IMR-90 (cell line): ENCODE measurements at regions not wholly inside any gene's neighbourhood (a gene's known extent, or its start where the extent isn't known, plus 50 kb on each side); places are given as distances from the start of the nearest gene placed in this dataset.
A peak's percentile ranks its signal among the peaks of the same experiment; 100 is the strongest.

ENCODE experiments used
- ATAC-seq: fragments of 200-7000 bp; cut with Tn5 transposase; 2 replicates; pipeline ENCODE4 v1.9.1; 2020; ENCODE audit warnings: low read depth, mild to moderate bottlenecking, moderate library complexity
- BruUV-seq: library from RNA; stranded (reverse); fragments of 400-500 nt; replicated peaks from 2 replicates; lab custom pipeline; 2021; lab: Mats Ljungman, UMichigan
- CTCF ChIA-PET: fragments of 300-600 bp; formaldehyde crosslinking; extraction: SDS; loops from one replicate; lab custom pipeline; 2021; ENCODE audit warnings: antibody characterized with exemption; lab: Yijun Ruan, JAX
- POLR2A ChIA-PET: fragments of 300-600 bp; sonication (Branson Sonifier 250); formaldehyde crosslinking; loops from one replicate; lab custom pipeline; 2022; ENCODE audit warnings: antibody characterized with exemption; ENCODE audit not compliant: unreplicated experiment; lab: Charles Lee
- DNase-seq: peaks from one replicate; pipeline ENCODE4 v3.0.0; 2013
- H2AFZ ChIP-seq: replicated peaks from 2 replicates; pipeline ENCODE3; 2013; ENCODE audit warnings: low read length, mild to moderate bottlenecking; ENCODE audit not compliant: poor library complexity
- H2AK5ac ChIP-seq: 2 replicates; pipeline ENCODE4 v1.6.1; 2013; ENCODE audit warnings: low read depth, low read length, inconsistent platforms
- H2AK9ac ChIP-seq: replicated peaks from 2 replicates; pipeline ENCODE3; 2013; ENCODE audit warnings: mild to moderate bottlenecking, low read depth, low read length, moderate library complexity; ENCODE audit not compliant: poor library complexity
- H2BK120ac ChIP-seq: 2 replicates; pipeline ENCODE4 v1.6.1; 2013; ENCODE audit warnings: low read depth, low read length, inconsistent platforms
- H2BK15ac ChIP-seq: 3 replicates; pipeline ENCODE4 v1.6.1; 2013; ENCODE audit warnings: low read depth, low read length, inconsistent platforms
- H2BK20ac ChIP-seq: 2 replicates; pipeline ENCODE4 v1.6.1; 2013; ENCODE audit warnings: low read depth, mild to moderate bottlenecking, inconsistent platforms, low read length, moderate library complexity
- H2BK5ac ChIP-seq: 2 replicates; pipeline ENCODE4 v1.6.1; 2013; ENCODE audit warnings: mild to moderate bottlenecking, low read depth, low read length, inconsistent platforms; ENCODE audit not compliant: poor library complexity, severe bottlenecking
- H3K14ac ChIP-seq: replicated peaks from 2 replicates; pipeline ENCODE4 v1.6.1; 2013; ENCODE audit warnings: low read depth, low read length, inconsistent platforms
- H3K18ac ChIP-seq: 2 replicates; pipeline ENCODE4 v1.6.1; 2013; ENCODE audit warnings: low read depth, low read length, control low read depth
- H3K23ac ChIP-seq: 2 replicates; pipeline ENCODE4 v1.6.1; 2013; ENCODE audit warnings: low read depth, low read length, inconsistent platforms
- H3K27ac ChIP-seq: 2 replicates; pipeline ENCODE4 v1.5.1; 2013; ENCODE audit warnings: mild to moderate bottlenecking, control low read depth, low read length; ENCODE audit not compliant: insufficient read depth
- H3K27me3 ChIP-seq: 2 replicates; pipeline ENCODE4 v1.6.1; 2013; ENCODE audit warnings: low read length; ENCODE audit not compliant: control insufficient read depth, insufficient read depth
- H3K36me3 ChIP-seq: 2 replicates; pipeline ENCODE4 v1.6.1; 2013; ENCODE audit warnings: low read length, mixed read lengths; ENCODE audit not compliant: control insufficient read depth, insufficient read depth
- H3K4ac ChIP-seq: 2 replicates; pipeline ENCODE4 v1.6.1; 2013; ENCODE audit warnings: low read depth, low read length, inconsistent platforms
- H3K4me1 ChIP-seq: 2 replicates; pipeline ENCODE4 v1.6.1; 2013; ENCODE audit warnings: low read length, mixed read lengths; ENCODE audit not compliant: control insufficient read depth, insufficient read depth
- H3K4me2 ChIP-seq: 2 replicates; pipeline ENCODE4 v1.6.1; 2013; ENCODE audit warnings: low read depth, mild to moderate bottlenecking, control low read depth, low read length, moderate library complexity
- H3K4me3 ChIP-seq: 2 replicates; pipeline ENCODE4 v1.5.1; 2013; ENCODE audit warnings: low read depth, mild to moderate bottlenecking, control low read depth, low read length, moderate library complexity; ENCODE audit not compliant: insufficient read depth
- H3K56ac ChIP-seq: 2 replicates; pipeline ENCODE4 v1.6.1; 2013; ENCODE audit warnings: low read length, inconsistent platforms; ENCODE audit not compliant: insufficient read depth; ENCODE audit errors: extremely low read depth
- H3K79me1 ChIP-seq, 2 experiments: 2 replicates each; pipeline ENCODE4 v1.6.1; 2013; ENCODE audit warnings: low read length in 2 of 2, inconsistent platforms in 1 of 2, low read depth in 1 of 2
- H3K9ac ChIP-seq: 2 replicates; pipeline ENCODE4 v1.6.1; 2013; ENCODE audit warnings: low read depth, low read length, control low read depth
- H3K9me1 ChIP-seq: 2 replicates; pipeline ENCODE4 v1.6.1; 2013; ENCODE audit warnings: low read length, inconsistent platforms; ENCODE audit not compliant: insufficient read depth
- H3K9me3 ChIP-seq: 2 replicates; pipeline ENCODE4 v1.6.1; 2013; ENCODE audit warnings: low read length; ENCODE audit not compliant: control insufficient read depth, insufficient read depth
- H4K20me1 ChIP-seq: 2 replicates; pipeline ENCODE4 v1.6.1; 2013; ENCODE audit warnings: low read length, inconsistent platforms; ENCODE audit not compliant: insufficient read depth
- H4K5ac ChIP-seq: 2 replicates; pipeline ENCODE4 v1.6.1; 2013; ENCODE audit warnings: mild to moderate bottlenecking, low read depth, low read length, control low read depth
- H4K8ac ChIP-seq, 2 experiments: 2 replicates each; pipeline ENCODE4 v1.6.1; 2013; ENCODE audit warnings: low read depth in 2 of 2, low read length in 2 of 2, control low read depth in 1 of 2, inconsistent platforms in 1 of 2
- H4K91ac ChIP-seq: 2 replicates; pipeline ENCODE4 v1.6.1; 2013; ENCODE audit warnings: low read depth, low read length, inconsistent platforms; ENCODE audit not compliant: insufficient read depth
- CEBPB ChIP-seq: IDR thresholded peaks from 2 replicates; pipeline ENCODE4 v1.6.1; 2012; ENCODE audit warnings: low read depth, low read length, improper control_type of control experiment
- CHD1 ChIP-seq: IDR thresholded peaks from 2 replicates; pipeline ENCODE4 v1.6.1; 2012; ENCODE audit warnings: low read depth, low read length, improper control_type of control experiment
- MAZ ChIP-seq: IDR thresholded peaks from 2 replicates; pipeline ENCODE4 v1.6.1; 2012; ENCODE audit warnings: low read depth, mild to moderate bottlenecking, low read length, improper control_type of control experiment, moderate library complexity, borderline replicate concordance
- MXI1 ChIP-seq: IDR thresholded peaks from 2 replicates; pipeline ENCODE4 v1.6.1; 2012; ENCODE audit warnings: low read depth, mild to moderate bottlenecking, low read length, moderate library complexity, borderline replicate concordance
- NFE2L2 ChIP-seq: fragments of 150-350 bp; IDR thresholded peaks from 2 replicates; pipeline ENCODE4 v1.6.1; 2016; ENCODE audit warnings: low read depth, mild to moderate bottlenecking, low read length
- RAD21 ChIP-seq: IDR thresholded peaks from 2 replicates; pipeline ENCODE4 v1.6.1; 2012; ENCODE audit warnings: low read length, improper control_type of control experiment
- RCOR1 ChIP-seq: IDR thresholded peaks from 2 replicates; pipeline ENCODE4 v1.6.1; 2012; ENCODE audit warnings: mild to moderate bottlenecking, low read length, improper control_type of control experiment; ENCODE audit not compliant: insufficient replicate concordance
- RFX5 ChIP-seq: IDR thresholded peaks from 2 replicates; pipeline ENCODE4 v1.8.0; 2012; ENCODE audit warnings: low read depth, mild to moderate bottlenecking, low read length, moderate library complexity
- SMC3 ChIP-seq: fragments of 150-350 bp; IDR thresholded peaks from 2 replicates; pipeline ENCODE4 v1.6.1; 2016; ENCODE audit warnings: low read depth, mild to moderate bottlenecking, antibody characterized with exemption, low read length, moderate library complexity
- WGBS, 2 experiments: methylation state at CpG; one replicate each; pipeline versions ENCODE4 v1.1.5 to v1.1.7; 2013; ENCODE audit warnings: missing lambda C conversion rate in 2 of 2; ENCODE audit not compliant: insufficient read length in 1 of 2; ENCODE audit errors: extremely low coverage in 2 of 2; 5-methylcytosine and 5-hydroxymethylcytosine counted together
- dilution Hi-C: fragments of 300-500 bp; cut with HindIII; formaldehyde crosslinking; loops from one replicate; pipeline ENCODE4 v1.14.3; 2018; ENCODE audit warnings: low sequenced_read_pairs; ENCODE audit not compliant: unreplicated experiment
- in situ Hi-C: fragments of 300-500 bp; cut with MboI; formaldehyde crosslinking; loops from 3 replicates; pipeline ENCODE4 v1.14.3; 2019; ENCODE audit warnings: low sequenced_read_pairs, inconsistent platforms, mixed read lengths
- intact Hi-C: fragments of 100-400 bp; cut with micrococcal nuclease; formaldehyde crosslinking; loops from 2 replicates; pipeline ENCODE4 v1.10.0; 2022
- TF ChIP-seq, protein P1 (sequence below): fragments of 150-350 bp; IDR thresholded peaks from 2 replicates; pipeline ENCODE4 v1.6.1; 2016; ENCODE audit warnings: low read depth, mild to moderate bottlenecking, low read length, moderate library complexity, borderline replicate concordance
- TF ChIP-seq, protein P2 (sequence below): conservative IDR thresholded peaks from 2 replicates; pipeline ENCODE4 v1.5.1; 2012; ENCODE audit warnings: mild to moderate bottlenecking, low read depth, low read length, improper control_type of control experiment
- TF ChIP-seq, protein P3 (sequence below): fragments of 150-350 bp; IDR thresholded peaks from 2 replicates; pipeline ENCODE4 v1.6.1; 2017; ENCODE audit warnings: mild to moderate bottlenecking, antibody characterized with exemption, low read length, low read depth

DNA sequence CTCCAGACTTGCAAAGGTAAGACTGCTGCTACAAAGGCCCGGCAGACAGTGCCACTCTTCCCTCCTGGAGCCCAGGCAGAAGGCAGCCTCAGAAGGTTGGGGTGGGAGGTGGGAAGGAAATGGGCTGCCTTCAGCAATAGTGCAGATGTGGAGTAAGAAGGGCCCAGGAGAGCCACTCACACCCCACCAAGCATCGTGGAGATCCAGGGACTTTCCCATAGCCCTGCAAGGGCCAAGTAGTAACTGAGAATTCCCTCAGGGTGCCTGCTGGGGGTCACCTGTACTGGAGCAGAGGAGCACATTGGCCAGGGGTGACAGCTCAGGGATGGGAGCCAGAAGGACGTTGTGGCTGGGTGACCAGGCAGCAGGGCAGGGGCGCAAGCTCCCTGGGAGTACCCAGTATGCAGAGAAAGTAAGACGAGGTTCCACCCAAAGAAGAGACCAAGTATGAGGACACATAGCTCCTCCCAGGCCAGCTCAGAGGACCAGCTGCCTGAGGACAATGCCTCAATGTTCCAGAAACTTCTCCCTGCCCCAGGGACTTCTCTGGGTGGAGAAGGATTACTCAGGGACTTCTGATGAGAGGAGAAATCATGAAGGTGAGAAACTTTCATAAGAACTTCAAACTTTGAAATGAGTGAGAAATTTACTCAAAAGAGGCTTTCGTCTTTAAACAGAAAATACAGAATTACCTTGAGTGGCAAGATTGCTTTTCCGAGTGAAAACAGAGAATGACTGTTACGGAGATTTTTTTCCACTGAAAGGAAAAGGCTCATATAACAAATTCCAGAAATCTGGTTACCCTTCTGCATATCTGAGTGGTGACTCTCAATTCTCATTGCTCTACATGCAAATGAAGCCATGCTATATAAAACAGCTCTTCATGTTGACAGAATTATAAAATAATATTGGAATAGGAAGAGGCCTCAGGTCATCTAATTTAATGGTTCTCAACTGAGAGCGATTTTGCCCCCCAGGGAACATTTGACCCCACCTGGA, 87.9 kb upstream of the TRIO start:
- Histone ChIP-seq H4K8ac (peak overlapping the region; percentile 96), H3K36me3 (no peaks in the 10 kb centered on the region), H3K27ac (peak overlapping the region; percentile 100), H3K9me3 (peaks cover 2% of the 10 kb centered on the region; the same call in 1 of the 2 replicates), H3K56ac (peak overlapping the region; percentile 99), H2AK9ac (peak overlapping the region; percentile 88), H3K27me3 (no peaks in the 10 kb centered on the region), H3K4me3 (no peak overlapping the region; the same call in 1 of the 2 replicates), H4K91ac (peak overlapping the region; percentile 100), H3K9me1 (peaks cover 18% of the 10 kb centered on the region), H3K18ac (peak overlapping the region; percentile 100), H3K4ac (peak overlapping the region; percentile 100), H3K14ac (peak overlapping the region; percentile 98), H2BK120ac (peak overlapping the region; percentile 100), H2AK5ac (peak overlapping the region; percentile 99), H3K79me1 (peaks cover 15 to 44% of the 10 kb centered on the region in 2 experiments; a peak in 3 of 4 replicates), H4K5ac (peak overlapping the region; percentile 99), H2BK5ac (peak overlapping the region; percentile 100), H2BK15ac (peak overlapping the region; percentile 95; the same call in 2 of the 3 replicates), H3K4me2 (peak overlapping the region; percentile 71), H3K4me1 (peaks cover 24% of the 10 kb centered on the region), H3K23ac (peak overlapping the region; percentile 94), H2BK20ac (peak overlapping the region; percentile 99), H2AFZ (peak overlapping the region; percentile 56), H3K9ac (peak overlapping the region; percentile 93), H4K20me1 (no peaks in the 10 kb centered on the region)
- no TSS peak for BruUV-seq
- POLR2A ChIA-PET, result interaction anchor here (1.4 kb wide), 1 partner anchor 90 kb away, joined by 3 read pairs; no protein-coding TSS in a partner anchor
- intact Hi-C loops, result loop anchor here (1.0 to 5.0 kb wide), 2 partner anchors 19 to 48 kb away; no protein-coding TSS in a partner anchor
- DNase-seq, result peak; percentile 81
- in situ Hi-C loops, result no loop called here
- peak; percentile 51 for ATAC-seq
- no CpG with 5 or more reads among the region's 9 CpGs for WGBS, 2 experiments
- dilution Hi-C loops, result no loop called here
- CTCF ChIA-PET, result interaction anchor here (0.6 kb wide), 1 partner anchor 104 kb away, joined by 3 read pairs; no protein-coding TSS in a partner anchor
- TF ChIP-seq, protein P1, sequence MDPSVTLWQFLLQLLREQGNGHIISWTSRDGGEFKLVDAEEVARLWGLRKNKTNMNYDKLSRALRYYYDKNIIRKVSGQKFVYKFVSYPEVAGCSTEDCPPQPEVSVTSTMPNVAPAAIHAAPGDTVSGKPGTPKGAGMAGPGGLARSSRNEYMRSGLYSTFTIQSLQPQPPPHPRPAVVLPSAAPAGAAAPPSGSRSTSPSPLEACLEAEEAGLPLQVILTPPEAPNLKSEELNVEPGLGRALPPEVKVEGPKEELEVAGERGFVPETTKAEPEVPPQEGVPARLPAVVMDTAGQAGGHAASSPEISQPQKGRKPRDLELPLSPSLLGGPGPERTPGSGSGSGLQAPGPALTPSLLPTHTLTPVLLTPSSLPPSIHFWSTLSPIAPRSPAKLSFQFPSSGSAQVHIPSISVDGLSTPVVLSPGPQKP, result no peak
- TF ChIP-seq RCOR1 (no peak), CHD1 (no peak), SMC3 (no peak), RAD21 (no peak), MXI1 (no peak), NFE2L2 (no peak), RFX5 (no peak), CEBPB (no peak), MAZ (no peak)
- TF ChIP-seq, protein P2, sequence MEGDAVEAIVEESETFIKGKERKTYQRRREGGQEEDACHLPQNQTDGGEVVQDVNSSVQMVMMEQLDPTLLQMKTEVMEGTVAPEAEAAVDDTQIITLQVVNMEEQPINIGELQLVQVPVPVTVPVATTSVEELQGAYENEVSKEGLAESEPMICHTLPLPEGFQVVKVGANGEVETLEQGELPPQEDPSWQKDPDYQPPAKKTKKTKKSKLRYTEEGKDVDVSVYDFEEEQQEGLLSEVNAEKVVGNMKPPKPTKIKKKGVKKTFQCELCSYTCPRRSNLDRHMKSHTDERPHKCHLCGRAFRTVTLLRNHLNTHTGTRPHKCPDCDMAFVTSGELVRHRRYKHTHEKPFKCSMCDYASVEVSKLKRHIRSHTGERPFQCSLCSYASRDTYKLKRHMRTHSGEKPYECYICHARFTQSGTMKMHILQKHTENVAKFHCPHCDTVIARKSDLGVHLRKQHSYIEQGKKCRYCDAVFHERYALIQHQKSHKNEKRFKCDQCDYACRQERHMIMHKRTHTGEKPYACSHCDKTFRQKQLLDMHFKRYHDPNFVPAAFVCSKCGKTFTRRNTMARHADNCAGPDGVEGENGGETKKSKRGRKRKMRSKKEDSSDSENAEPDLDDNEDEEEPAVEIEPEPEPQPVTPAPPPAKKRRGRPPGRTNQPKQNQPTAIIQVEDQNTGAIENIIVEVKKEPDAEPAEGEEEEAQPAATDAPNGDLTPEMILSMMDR, result no peak
- TF ChIP-seq, protein P3, sequence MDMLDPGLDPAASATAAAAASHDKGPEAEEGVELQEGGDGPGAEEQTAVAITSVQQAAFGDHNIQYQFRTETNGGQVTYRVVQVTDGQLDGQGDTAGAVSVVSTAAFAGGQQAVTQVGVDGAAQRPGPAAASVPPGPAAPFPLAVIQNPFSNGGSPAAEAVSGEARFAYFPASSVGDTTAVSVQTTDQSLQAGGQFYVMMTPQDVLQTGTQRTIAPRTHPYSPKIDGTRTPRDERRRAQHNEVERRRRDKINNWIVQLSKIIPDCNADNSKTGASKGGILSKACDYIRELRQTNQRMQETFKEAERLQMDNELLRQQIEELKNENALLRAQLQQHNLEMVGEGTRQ, result no peak
